ENCODE measurements at regions not wholly inside any gene's neighbourhood (a gene's known extent, or its start where the extent isn't known, plus 50 kb on each side); places are given as distances from the start of the nearest gene placed in this dataset.

DNA sequence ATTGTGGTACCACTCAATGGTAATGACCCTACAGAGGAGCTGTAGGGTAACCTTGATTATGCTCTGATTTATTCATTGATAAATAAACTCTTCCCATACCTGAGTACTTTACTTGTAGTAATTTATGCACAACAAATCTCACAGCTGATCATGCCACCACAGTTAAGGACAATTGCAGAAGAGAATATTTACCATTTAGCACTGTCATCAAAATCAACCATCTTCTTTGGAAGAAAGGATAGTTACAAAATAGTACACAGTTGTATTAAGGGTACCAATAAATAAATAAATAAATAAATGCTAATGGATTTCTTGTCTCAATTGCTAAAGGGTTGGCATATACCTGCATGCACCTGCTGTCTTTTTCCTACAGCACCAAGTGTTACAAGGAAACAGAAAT, 97.6 kb upstream of the PDE1C start:
- TF ChIP-seq CTCF (IDR thresholded peaks at IDR 0.05; ENCODE audit: low read depth, low read length): no peak
- in situ Hi-C loops (cut with HindIII; ENCODE audit: low sequenced_read_pairs): no loop called here
- DNase-seq (ENCODE audit: low read depth, low spot score): no peak
- H3K4me3 ChIP-seq (ENCODE audit: low read depth, low read length): no peak overlapping the region

- no peak for TF ChIP-seq CTCF (IDR thresholded peaks at IDR 0.05; ENCODE audit: low read depth, low read length)
- no peak for DNase-seq (ENCODE audit: low read depth, low spot score)
- H3K4me3 ChIP-seq (ENCODE audit: low read depth, low read length): no peak overlapping the region
- in situ Hi-C loops (cut with HindIII; ENCODE audit: low sequenced_read_pairs): no loop called here
These were observed 97.0 kb upstream of the PDE1C start for GRCh38 chr7:32167256-32167655.

GRCh38 chr7:32164341-32164996, 94.3 kb upstream of the PDE1C start:
- H3K4me3 ChIP-seq (ENCODE audit: low read depth, low read length): no peak overlapping the region
- TF ChIP-seq CTCF (IDR thresholded peaks at IDR 0.05; ENCODE audit: low read depth, low read length): peak; percentile 57
- DNase-seq (ENCODE audit: low read depth, low spot score): peak; percentile 85
- in situ Hi-C loops (cut with HindIII; ENCODE audit: low sequenced_read_pairs): no loop called here

- in situ Hi-C loops (cut with HindIII; ENCODE audit: low sequenced_read_pairs): no loop called here
- DNase-seq (ENCODE audit: low read depth, low spot score): peak; percentile 68
- no peak for TF ChIP-seq CTCF (IDR thresholded peaks at IDR 0.05; ENCODE audit: low read depth, low read length)
- no peak overlapping the region for H3K4me3 ChIP-seq (ENCODE audit: low read depth, low read length)
These were observed 93.7 kb upstream of the PDE1C start for GRCh38 chr7:32163896-32164295.

DNA sequence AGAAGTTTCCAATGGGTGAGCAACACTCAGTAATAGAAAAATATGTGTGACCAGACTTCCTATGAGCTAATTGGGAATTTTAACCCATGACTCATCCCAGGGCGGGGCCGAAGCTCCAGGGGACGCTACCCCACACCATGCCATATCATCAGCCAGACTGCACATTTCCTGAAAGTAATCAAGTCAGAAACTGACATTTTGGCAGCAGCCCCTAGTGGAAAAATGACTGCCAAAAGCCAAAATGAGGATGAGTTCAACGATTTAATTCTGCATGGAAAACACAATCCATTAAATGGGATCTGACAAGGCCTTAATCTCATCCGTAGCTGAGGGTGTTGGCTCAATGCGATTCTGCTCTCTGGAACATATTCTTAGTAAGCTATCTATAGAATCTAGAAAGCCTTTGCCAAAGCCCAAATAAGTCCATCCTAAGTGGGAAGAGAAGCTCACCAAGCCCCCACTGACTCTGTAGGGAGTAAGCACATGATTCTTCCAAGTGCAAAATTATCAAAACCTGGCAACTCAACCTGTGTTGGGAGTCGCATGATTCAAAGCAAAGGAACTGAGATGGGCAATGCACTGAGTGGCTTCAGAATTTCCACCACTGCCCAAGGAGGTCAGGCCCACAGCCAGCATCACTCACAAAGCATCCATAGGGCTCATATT, 93.1 kb upstream of the PDE1C start:
- peak; percentile 96 for DNase-seq (ENCODE audit: low read depth, low spot score)
- no peak overlapping the region for H3K4me3 ChIP-seq (ENCODE audit: low read depth, low read length)
- no peak for TF ChIP-seq CTCF (IDR thresholded peaks at IDR 0.05; ENCODE audit: low read depth, low read length)
- in situ Hi-C loops (cut with HindIII; ENCODE audit: low sequenced_read_pairs): no loop called here

DNA sequence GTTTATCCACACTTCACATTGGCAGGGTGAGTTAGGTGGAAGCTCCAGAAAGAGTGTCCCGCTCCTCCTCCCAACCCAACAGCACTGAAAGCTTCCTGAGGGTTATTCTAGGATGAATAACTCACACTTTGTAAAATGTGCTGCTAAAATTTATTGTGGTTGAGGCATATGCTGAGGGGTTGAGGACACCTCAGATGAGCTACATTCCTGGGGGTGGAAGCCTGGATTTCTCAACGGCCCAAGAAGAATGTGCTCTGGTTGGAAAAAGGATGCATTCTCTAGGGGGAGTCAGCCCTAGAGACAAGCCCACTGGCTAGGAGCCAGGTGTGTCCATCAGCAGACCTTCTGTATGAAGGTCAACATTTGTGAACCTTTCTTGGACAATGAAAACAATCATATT, 91.5 kb upstream of the PDE1C start:
- in situ Hi-C loops (cut with HindIII; ENCODE audit: low sequenced_read_pairs): no loop called here
- no peak for TF ChIP-seq CTCF (IDR thresholded peaks at IDR 0.05; ENCODE audit: low read depth, low read length)
- DNase-seq (ENCODE audit: low read depth, low spot score): peak; percentile 74
- no peak overlapping the region for H3K4me3 ChIP-seq (ENCODE audit: low read depth, low read length)

Measured in astrocyte of the spinal cord (primary cell).